CD4-positive, alpha-beta T cell (primary cell): ENCODE measurements at regions not wholly inside any gene's neighbourhood (a gene's known extent, or its start where the extent isn't known, plus 50 kb on each side); places are given as distances from the start of the nearest gene placed in this dataset.

Source experiments
- ATAC-seq: fragments of 200-7000 bp; cut with Tn5 transposase; one replicate; pipeline ENCODE4 v1.10.0; 2022; ENCODE audit warnings: mild to moderate bottlenecking; ENCODE audit not compliant: poor library complexity
- CTCF ChIA-PET: fragments of 350-600 bp; sonication (Branson Sonifier 250); formaldehyde crosslinking; loops from one replicate; lab custom pipeline; 2021; ENCODE audit warnings: antibody characterized with exemption, inconsistent platforms; lab: Charles Lee
- POLR2A ChIA-PET: fragments of 350-600 bp; sonication (Branson Sonifier 250); formaldehyde crosslinking; loops from one replicate; lab custom pipeline; 2021; ENCODE audit warnings: antibody characterized with exemption, inconsistent platforms; lab: Charles Lee
- DNase-seq, 14 experiments: peaks; one replicate each; pipeline ENCODE4 v3.0.0-alpha.2; 2013 to 2020; ENCODE audit warnings: mixed read lengths in 2 of 14
- H3K27ac ChIP-seq, 2 donors: one replicate each; pipeline versions ENCODE4 v1.5.1 to v1.7.0; 2013; ENCODE audit warnings: low read length in 2 of 2, low read depth in 1 of 2, mild to moderate bottlenecking in 1 of 2
- H3K27me3 ChIP-seq, 2 experiments: 1 replicate in 1 of 2; 2 replicates in 1 of 2; pipeline versions ENCODE4 v1.6.1 to v1.7.0; 2013; ENCODE audit warnings: low read length in 2 of 2, control low read depth in 1 of 2, mild to moderate bottlenecking in 1 of 2, moderate library complexity in 1 of 2; ENCODE audit not compliant: insufficient read depth in 2 of 2, control insufficient read depth in 1 of 2
- H3K36me3 ChIP-seq: one replicate; pipeline ENCODE4 v1.6.1; 2013; ENCODE audit warnings: low read length, control low read depth; ENCODE audit not compliant: insufficient read depth
- H3K4me1 ChIP-seq: one replicate; pipeline ENCODE4 v1.6.1; 2013; ENCODE audit warnings: low read length, control low read depth; ENCODE audit not compliant: insufficient read depth
- H3K4me3 ChIP-seq: one replicate; pipeline ENCODE4 v1.5.1; 2013; ENCODE audit warnings: mild to moderate bottlenecking, low read length, moderate library complexity
- H3K9me3 ChIP-seq, 2 experiments: 1 replicate in 1 of 2; 2 replicates in 1 of 2; pipeline versions ENCODE4 v1.6.1 to v1.7.0; 2013; ENCODE audit warnings: low read length in 2 of 2, mild to moderate bottlenecking in 2 of 2, control low read depth in 1 of 2, moderate library complexity in 1 of 2; ENCODE audit not compliant: control insufficient read depth in 1 of 2, insufficient read depth in 1 of 2
- H3K27ac Mint-ChIP-seq: one replicate; pipeline ENCODE4 v1.8.0; 2020; ENCODE audit warnings: mixed read lengths
- H3K27me3 Mint-ChIP-seq: one replicate; pipeline ENCODE4 v1.8.0; 2021; ENCODE audit warnings: mixed read lengths
- H3K36me3 Mint-ChIP-seq: one replicate; pipeline ENCODE4 v1.8.0; 2021; ENCODE audit warnings: low read depth, mixed read lengths
- H3K4me1 Mint-ChIP-seq: one replicate; pipeline ENCODE4 v1.8.0; 2021; ENCODE audit warnings: low read depth, mixed read lengths
- H3K4me3 Mint-ChIP-seq: one replicate; pipeline ENCODE4 v1.8.0; 2020; ENCODE audit warnings: mild to moderate bottlenecking, mixed read lengths
- H3K9me3 Mint-ChIP-seq: one replicate; pipeline ENCODE4 v1.8.0; 2020; ENCODE audit warnings: mixed read lengths
- intact Hi-C, 2 experiments: fragments of 100-400 bp; cut with DNase I in 1 of 2; cut with micrococcal nuclease in 1 of 2; formaldehyde crosslinking; loops; one replicate each; pipeline versions ENCODE4 v1.15.1 to v1.9.0; 2023 to 2025; cut with DNase I, micrococcal nuclease
- TF ChIP-seq, protein P1 (sequence below): fragments of 200-600 bp; IDR thresholded peaks from one replicate; pipeline ENCODE4 v1.8.0; 2022; ENCODE audit warnings: antibody characterized with exemption, mild to moderate bottlenecking

DNA sequence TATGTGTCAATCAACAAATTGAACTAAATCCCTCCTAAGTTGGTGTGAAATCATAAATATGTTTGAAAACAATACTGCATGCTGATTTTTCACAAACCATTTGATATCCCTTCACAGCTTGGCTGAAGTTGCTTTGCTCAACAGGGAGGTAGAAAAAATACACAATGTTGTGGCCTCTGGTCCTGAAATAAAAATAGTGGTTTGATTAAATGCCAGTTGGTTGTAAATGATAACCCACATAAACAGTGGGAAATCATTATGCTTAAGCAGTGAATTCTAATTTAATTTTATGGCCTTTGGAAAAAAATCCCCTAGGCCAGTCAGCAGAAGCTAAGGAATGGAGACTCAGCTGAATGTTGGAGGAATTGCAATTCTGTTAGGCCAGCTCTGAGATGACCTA lies 359.4 kb upstream of the CWC22 start:
- intact Hi-C loops, result no loop called here
- H3K4me3 Mint-ChIP-seq, result no peak overlapping the region
- H3K4me3 ChIP-seq, result no peak overlapping the region
- ATAC-seq (no peak), DNase-seq (no peak)
- no peaks in the 10 kb centered on the region for H3K4me1 ChIP-seq
- no peaks in the 10 kb centered on the region for H3K9me3 ChIP-seq
- peaks cover 2% of the 10 kb centered on the region for H3K9me3 Mint-ChIP-seq
- POLR2A ChIA-PET, result no interaction called here
- H3K27ac ChIP-seq, result no peak overlapping the region
- CTCF ChIA-PET, result no interaction called here
- H3K27me3 Mint-ChIP-seq, result no peaks in the 10 kb centered on the region
- H3K27ac Mint-ChIP-seq, result no peak overlapping the region
- no peaks in the 10 kb centered on the region for H3K36me3 Mint-ChIP-seq
- no peaks in the 10 kb centered on the region for H3K27me3 ChIP-seq
- H3K36me3 ChIP-seq, result no peaks in the 10 kb centered on the region
- no peaks in the 10 kb centered on the region for H3K4me1 Mint-ChIP-seq
- TF ChIP-seq, protein P1, sequence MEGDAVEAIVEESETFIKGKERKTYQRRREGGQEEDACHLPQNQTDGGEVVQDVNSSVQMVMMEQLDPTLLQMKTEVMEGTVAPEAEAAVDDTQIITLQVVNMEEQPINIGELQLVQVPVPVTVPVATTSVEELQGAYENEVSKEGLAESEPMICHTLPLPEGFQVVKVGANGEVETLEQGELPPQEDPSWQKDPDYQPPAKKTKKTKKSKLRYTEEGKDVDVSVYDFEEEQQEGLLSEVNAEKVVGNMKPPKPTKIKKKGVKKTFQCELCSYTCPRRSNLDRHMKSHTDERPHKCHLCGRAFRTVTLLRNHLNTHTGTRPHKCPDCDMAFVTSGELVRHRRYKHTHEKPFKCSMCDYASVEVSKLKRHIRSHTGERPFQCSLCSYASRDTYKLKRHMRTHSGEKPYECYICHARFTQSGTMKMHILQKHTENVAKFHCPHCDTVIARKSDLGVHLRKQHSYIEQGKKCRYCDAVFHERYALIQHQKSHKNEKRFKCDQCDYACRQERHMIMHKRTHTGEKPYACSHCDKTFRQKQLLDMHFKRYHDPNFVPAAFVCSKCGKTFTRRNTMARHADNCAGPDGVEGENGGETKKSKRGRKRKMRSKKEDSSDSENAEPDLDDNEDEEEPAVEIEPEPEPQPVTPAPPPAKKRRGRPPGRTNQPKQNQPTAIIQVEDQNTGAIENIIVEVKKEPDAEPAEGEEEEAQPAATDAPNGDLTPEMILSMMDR, result no peak

DNA sequence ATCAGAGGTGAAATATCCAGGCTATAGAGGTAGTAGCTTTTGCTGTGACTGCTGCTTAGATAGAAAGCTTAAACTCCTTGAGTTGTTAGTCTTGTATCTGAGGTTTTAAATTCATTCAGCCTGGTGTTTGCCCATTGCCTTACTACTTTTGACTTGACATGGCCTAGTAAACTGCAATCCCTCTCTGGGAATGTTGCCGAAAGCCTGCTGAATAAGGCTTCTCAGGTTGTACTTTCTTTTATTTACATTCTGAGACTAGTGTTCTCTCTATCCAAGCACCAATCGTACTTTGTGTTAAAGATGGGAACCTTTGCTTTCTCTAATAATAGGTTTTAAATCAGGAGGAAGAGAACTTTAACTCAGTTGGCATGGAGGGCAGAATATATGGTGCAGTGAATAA lies 357.6 kb upstream of the CWC22 start:
- H3K4me1 Mint-ChIP-seq, result no peaks in the 10 kb centered on the region
- no peaks in the 10 kb centered on the region for H3K36me3 Mint-ChIP-seq
- H3K27ac Mint-ChIP-seq, result no peak overlapping the region
- H3K4me3 Mint-ChIP-seq, result no peak overlapping the region
- ATAC-seq, result no peak
- TF ChIP-seq, protein P1, result no peak
- no peak overlapping the region for H3K4me3 ChIP-seq
- peaks cover 0 to 3% of the 10 kb centered on the region in 2 experiments for H3K9me3 ChIP-seq
- intact Hi-C loops, result no loop called here
- no peaks in the 10 kb centered on the region for H3K27me3 ChIP-seq
- POLR2A ChIA-PET, result no interaction called here
- H3K36me3 ChIP-seq, result no peaks in the 10 kb centered on the region
- H3K27ac ChIP-seq, result no peak overlapping the region
- DNase-seq, result no peak
- H3K9me3 Mint-ChIP-seq, result peaks cover 2% of the 10 kb centered on the region
- no peaks in the 10 kb centered on the region for H3K27me3 Mint-ChIP-seq
- H3K4me1 ChIP-seq, result no peaks in the 10 kb centered on the region
- CTCF ChIA-PET, result no interaction called here

DNA sequence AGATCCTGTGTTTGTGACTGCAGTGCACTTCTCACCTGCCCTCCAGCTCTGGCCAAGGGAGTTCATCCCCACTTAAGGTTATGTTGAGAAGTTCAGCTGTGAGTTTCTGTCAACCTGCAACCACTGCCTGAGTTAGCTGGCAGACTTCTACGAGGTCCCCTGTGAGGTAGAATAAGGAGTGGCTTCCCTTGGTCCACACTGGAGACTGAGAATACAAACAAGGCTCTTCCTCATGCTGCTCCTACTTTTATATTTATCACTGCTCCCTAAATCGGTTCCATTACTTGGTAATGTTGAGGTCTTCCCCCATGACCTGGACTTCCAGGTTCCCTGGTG lies 353.2 kb upstream of the CWC22 start:
- no peaks in the 10 kb centered on the region for H3K4me1 ChIP-seq
- ATAC-seq, result no peak
- CTCF ChIA-PET, result no interaction called here
- no peak for DNase-seq
- intact Hi-C loops, result no loop called here
- Mint-ChIP-seq H3K4me3 (no peak overlapping the region), H3K36me3 (no peaks in the 10 kb centered on the region), H3K27ac (no peak overlapping the region), H3K9me3 (peaks cover 2% of the 10 kb centered on the region), H3K4me1 (no peaks in the 10 kb centered on the region), H3K27me3 (no peaks in the 10 kb centered on the region)
- no peak overlapping the region for H3K4me3 ChIP-seq
- TF ChIP-seq, protein P1, result no peak
- POLR2A ChIA-PET, result no interaction called here
- H3K27ac ChIP-seq, result no peak overlapping the region
- no peaks in the 10 kb centered on the region for H3K36me3 ChIP-seq
- peaks cover 0 to 5% of the 10 kb centered on the region in 2 experiments for H3K9me3 ChIP-seq
- no peaks in the 10 kb centered on the region for H3K27me3 ChIP-seq
